ENCODE measurements at regions not wholly inside any gene's neighbourhood (a gene's known extent, or its start where the extent isn't known, plus 50 kb on each side); places are given as distances from the start of the nearest gene placed in this dataset.

GRCh38 chr7:35399216-35399615 is 145.3 kb upstream of the TBX20 start:
- no peak for TF ChIP-seq CTCF (conservative IDR thresholded peaks at IDR 0.05 in 1 of 2, IDR thresholded peaks at IDR 0.05 in 1 of 2; ENCODE audit: extremely low read depth in 1 of 2, insufficient read depth in 1 of 2, low read depth in 1 of 2, low read length in 2 of 2)
- no peak for TF ChIP-seq EZH2 (IDR thresholded peaks at IDR 0.05; ENCODE audit: borderline replicate concordance, low read length)

All from mammary epithelial cell (primary cell).